SU-DHL-6 (cell line): ENCODE measurements at regions not wholly inside any gene's neighbourhood (a gene's known extent, or its start where the extent isn't known, plus 50 kb on each side); places are given as distances from the start of the nearest gene placed in this dataset.

Experiments used
- H2AFZ ChIP-seq: fragments of 200-600 bp; sonication (generic); 2 replicates; pipeline ENCODE4 v1.6.1; 2014; ENCODE audit warnings: low read depth, mild to moderate bottlenecking, moderate library complexity, mixed read lengths, antibody characterized with exemption, low read length; ENCODE audit not compliant: severe bottlenecking
- H3F3A ChIP-seq: fragments of 200-600 bp; shearing (Covaris generic); 2 replicates; pipeline ENCODE4 v1.6.0; 2016; ENCODE audit warnings: antibody characterized with exemption, mild to moderate bottlenecking; ENCODE audit not compliant: insufficient read depth
- H3K27ac ChIP-seq: fragments of 200-600 bp; sonication (generic); 2 replicates; pipeline ENCODE4 v1.5.1; 2016; ENCODE audit warnings: low read depth, mild to moderate bottlenecking, low read length, moderate library complexity, mixed read lengths
- H3K27me3 ChIP-seq: fragments of 200-600 bp; sonication (generic), shearing (Covaris generic); 2 replicates; pipeline ENCODE4 v1.6.0; 2014; ENCODE audit warnings: mild to moderate bottlenecking, low read length
- H3K36me3 ChIP-seq: fragments of 200-600 bp; sonication (generic); 2 replicates; pipeline ENCODE4 v1.6.1; 2014; ENCODE audit warnings: mild to moderate bottlenecking, low read length, mixed read lengths
- H3K4me2 ChIP-seq: fragments of 300-600, 200-600 bp; shearing (Covaris generic), sonication (generic); 2 replicates; pipeline ENCODE4 v1.6.0; 2014; ENCODE audit warnings: low read length, low read depth, mild to moderate bottlenecking; ENCODE audit not compliant: poor library complexity, severe bottlenecking
- H3K4me3 ChIP-seq: fragments of 200-600 bp; sonication (generic); 2 replicates; pipeline ENCODE4 v1.5.1; 2014; ENCODE audit warnings: antibody characterized with exemption, low read length, mild to moderate bottlenecking, mixed read lengths; ENCODE audit not compliant: insufficient read depth, poor library complexity, severe bottlenecking
- H3K79me2 ChIP-seq: fragments of 200-600 bp; sonication (generic); 2 replicates; pipeline ENCODE4 v1.6.1; 2014; ENCODE audit warnings: mild to moderate bottlenecking, low read length, moderate library complexity; ENCODE audit not compliant: insufficient read depth
- H3K9ac ChIP-seq: fragments of 200-600 bp; sonication (generic); 2 replicates; pipeline ENCODE4 v1.7.0; 2014; ENCODE audit warnings: mild to moderate bottlenecking, low read length
- H3K9me2 ChIP-seq: fragments of 200-600 bp; sonication (generic); replicated peaks from 2 replicates; pipeline ENCODE4 v1.6.1; 2014; ENCODE audit warnings: low read length; ENCODE audit not compliant: insufficient read depth
- H3K9me3 ChIP-seq: fragments of 200-600 bp; sonication (generic); 2 replicates; pipeline ENCODE4 v1.6.1; 2014; ENCODE audit warnings: low read length, mixed read lengths; ENCODE audit not compliant: insufficient read depth
- H4K20me1 ChIP-seq: fragments of 200-600 bp; sonication (generic); 2 replicates; pipeline ENCODE4 v1.6.1; 2014; ENCODE audit warnings: low read depth, mild to moderate bottlenecking, antibody characterized with exemption, low read length, moderate library complexity, mixed read lengths
- CTCF ChIP-seq: fragments of 200-600 bp; sonication (generic); IDR thresholded peaks from one replicate; pipeline ENCODE4 v1.5.1; 2017; ENCODE audit warnings: antibody characterized with exemption, mild to moderate bottlenecking, low read length, moderate library complexity; ENCODE audit not compliant: insufficient read depth, poor library complexity, severe bottlenecking
- EZH2phosphoT487 ChIP-seq: fragments of 200-600 bp; sonication (generic), shearing (Covaris generic); conservative IDR thresholded peaks from 2 replicates; pipeline ENCODE4 v1.6.1; 2018; ENCODE audit warnings: mild to moderate bottlenecking, antibody characterized with exemption, low read length, moderate library complexity, mixed read lengths

DNA sequence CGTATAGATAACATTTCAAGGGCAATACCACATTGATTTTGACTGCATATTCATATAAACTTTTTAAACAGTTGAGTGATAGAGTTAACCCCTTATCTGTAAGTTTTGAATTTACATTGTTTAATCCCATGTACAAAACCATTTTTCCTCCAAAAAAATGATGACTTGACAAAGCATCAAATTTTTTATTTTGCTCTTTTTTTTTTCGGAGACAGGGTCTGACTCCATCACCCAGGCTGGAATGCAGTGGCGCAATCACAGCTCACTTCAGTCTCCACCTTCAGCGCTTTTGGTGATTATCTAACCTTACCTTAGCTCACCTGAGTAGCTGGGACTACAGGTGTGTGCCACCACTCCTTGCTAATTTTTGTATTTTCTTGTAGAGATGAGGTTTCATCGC is 1670.1 kb upstream of the CDH9 start:
- Histone ChIP-seq H3K4me3 (no peak overlapping the region), H3K9me3 (no peaks in the 10 kb centered on the region), H3K79me2 (no peaks in the 10 kb centered on the region), H3K4me2 (no peak overlapping the region), H3K36me3 (no peaks in the 10 kb centered on the region), H4K20me1 (no peaks in the 10 kb centered on the region), H3K27me3 (no peaks in the 10 kb centered on the region), H3K27ac (no peak overlapping the region), H3F3A (no peaks in the 10 kb centered on the region), H3K9me2 (no peaks in the 10 kb centered on the region), H2AFZ (no peak overlapping the region), H3K9ac (no peak overlapping the region)
- TF ChIP-seq CTCF (no peak), EZH2phosphoT487 (no peak)

DNA sequence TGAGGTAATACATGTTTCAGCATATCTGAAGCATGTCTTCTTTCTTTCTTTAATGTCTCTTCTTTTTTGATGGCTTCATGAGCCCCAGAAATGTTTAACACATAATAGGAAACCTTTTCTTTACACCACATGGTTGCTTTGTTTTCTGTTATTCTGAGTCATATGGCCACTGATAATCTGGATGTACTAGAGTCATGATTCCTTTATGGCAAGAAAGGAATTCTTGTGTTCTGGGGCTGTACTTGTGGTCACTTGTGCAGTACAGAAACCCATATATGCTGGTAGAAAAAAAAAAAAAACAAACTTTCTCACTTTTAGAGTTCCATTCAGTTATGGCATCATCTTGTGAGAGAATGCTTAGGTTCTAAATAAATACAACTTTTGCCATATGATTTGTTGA is 1669.3 kb upstream of the CDH9 start:
- H3K36me3 ChIP-seq: no peaks in the 10 kb centered on the region

DNA sequence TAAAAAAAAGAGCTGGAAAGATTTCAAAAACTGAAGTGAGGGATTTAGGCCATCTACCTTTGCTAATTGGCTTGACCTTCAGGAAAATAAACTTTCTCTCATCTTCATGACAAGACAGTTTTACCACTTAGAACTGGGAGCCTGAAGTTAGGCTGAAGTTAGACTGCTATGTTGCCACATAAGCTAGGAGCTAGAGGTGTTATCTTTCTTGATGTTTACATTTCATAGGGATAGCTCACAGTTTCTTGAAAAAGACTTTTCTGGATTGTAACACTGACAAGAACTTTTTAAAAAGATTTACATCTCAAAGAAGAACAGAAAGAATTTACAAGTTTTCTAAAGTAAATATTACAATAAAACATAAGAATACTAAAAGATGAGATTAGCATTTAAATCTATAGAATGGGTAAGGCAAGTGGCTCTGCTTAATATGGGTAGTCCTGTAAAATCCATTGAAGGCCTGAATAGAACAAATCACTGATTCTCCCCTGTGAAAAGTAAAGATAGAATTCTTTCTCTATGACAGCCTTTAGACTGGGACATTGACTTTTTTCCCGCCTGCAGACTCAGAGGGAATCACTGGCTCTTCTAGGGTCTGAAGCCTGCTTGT is 1665.4 kb upstream of the CDH9 start:
- Histone ChIP-seq H3K9me3 (0 out of 2 replicates have a peak, but pooled peaks cover 6% of the 10 kb centered on the region), H3K36me3 (no peaks in the 10 kb centered on the region), H3K27ac (no peak overlapping the region), H3K27me3 (no peaks in the 10 kb centered on the region), H3K79me2 (no peaks in the 10 kb centered on the region), H3K4me3 (no peak overlapping the region), H2AFZ (peak overlapping the region; percentile 35), H3F3A (no peaks in the 10 kb centered on the region), H3K9me2 (no peaks in the 10 kb centered on the region), H3K4me2 (no peak overlapping the region), H3K9ac (no peak overlapping the region), H4K20me1 (no peaks in the 10 kb centered on the region)
- no peak for TF ChIP-seq CTCF
- TF ChIP-seq EZH2phosphoT487: no peak

More for the DNA sequence above, 1669.3 kb upstream of the CDH9 start:
- Histone ChIP-seq H3K27ac (no peak overlapping the region), H3K9me2 (no peaks in the 10 kb centered on the region), H3F3A (no peaks in the 10 kb centered on the region), H3K9me3 (no peaks in the 10 kb centered on the region), H3K27me3 (no peaks in the 10 kb centered on the region), H3K4me3 (no peak overlapping the region), H3K9ac (no peak overlapping the region), H4K20me1 (no peaks in the 10 kb centered on the region), H3K4me2 (no peak overlapping the region), H2AFZ (no peak overlapping the region), H3K79me2 (no peaks in the 10 kb centered on the region)
- no peak for TF ChIP-seq EZH2phosphoT487
- no peak for TF ChIP-seq CTCF
